HG03521 (cell line): ENCODE measurements at regions not wholly inside any gene's neighbourhood (a gene's known extent, or its start where the extent isn't known, plus 50 kb on each side); places are given as distances from the start of the nearest gene placed in this dataset.

Experiments used
- ATAC-seq: cut with Tn5 transposase; IDR thresholded peaks from one replicate; pipeline ENCODE4 v1.9.1; 2021; ENCODE audit warnings: mild to moderate bottlenecking, moderate library complexity; ENCODE audit not compliant: unreplicated experiment

DNA sequence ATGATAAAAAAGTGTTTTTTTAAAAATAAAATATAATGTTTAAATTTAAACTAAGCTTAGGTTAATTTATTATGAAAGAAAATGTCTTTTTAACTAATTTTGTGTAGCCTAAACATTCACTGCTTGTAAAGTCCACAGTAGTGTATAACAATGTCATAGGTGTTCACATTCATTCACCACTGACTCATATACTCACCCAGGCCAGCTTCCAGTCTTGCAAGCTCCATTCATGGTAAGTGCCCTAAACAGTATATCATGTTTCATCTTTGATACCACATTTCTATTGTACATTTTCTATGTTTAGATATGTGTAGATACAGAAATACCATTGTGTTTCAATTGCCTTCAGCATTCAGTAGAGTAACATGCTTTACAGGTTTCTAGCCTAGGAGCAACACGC is 530.3 kb downstream of the EPHA5 start:
- no peak for ATAC-seq

DNA sequence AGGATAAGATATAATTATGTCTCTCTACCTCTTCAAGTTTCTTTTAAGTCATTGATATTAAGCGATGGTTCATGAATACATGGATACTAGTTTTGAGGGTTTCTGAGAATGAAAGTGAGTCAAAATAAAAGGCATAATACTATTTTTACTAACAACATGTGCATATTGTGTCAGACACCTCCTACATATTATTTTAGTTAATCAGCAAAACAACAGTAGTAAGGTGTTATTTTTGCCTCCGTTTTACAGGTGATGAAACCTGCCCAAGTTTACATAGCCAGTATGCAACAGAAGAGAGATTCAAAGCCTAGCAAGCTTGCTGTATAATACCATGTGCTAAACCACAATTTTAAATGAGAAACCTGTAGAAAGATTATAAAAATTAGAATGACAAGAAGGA is 544.1 kb downstream of the EPHA5 start:
- ATAC-seq: no peak

DNA sequence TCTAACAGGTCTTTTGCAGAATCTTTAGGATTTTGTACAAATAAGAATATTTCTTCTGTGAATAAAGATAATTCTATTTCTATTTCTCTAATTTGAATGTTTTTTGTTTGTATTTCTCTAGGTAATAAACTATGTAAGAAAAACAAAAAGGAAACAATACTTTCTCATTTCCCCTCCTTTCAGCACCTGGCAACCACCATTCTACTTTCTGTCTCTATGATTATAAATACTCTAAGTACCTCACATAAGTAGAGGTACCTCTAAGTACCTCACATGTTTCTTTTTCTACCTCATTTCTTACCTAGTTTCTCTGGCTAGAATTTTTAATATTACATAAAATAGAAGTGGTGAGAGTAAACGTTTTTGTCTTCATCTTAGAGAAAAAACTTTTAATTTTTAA is 550.0 kb downstream of the EPHA5 start:
- ATAC-seq: no peak

DNA sequence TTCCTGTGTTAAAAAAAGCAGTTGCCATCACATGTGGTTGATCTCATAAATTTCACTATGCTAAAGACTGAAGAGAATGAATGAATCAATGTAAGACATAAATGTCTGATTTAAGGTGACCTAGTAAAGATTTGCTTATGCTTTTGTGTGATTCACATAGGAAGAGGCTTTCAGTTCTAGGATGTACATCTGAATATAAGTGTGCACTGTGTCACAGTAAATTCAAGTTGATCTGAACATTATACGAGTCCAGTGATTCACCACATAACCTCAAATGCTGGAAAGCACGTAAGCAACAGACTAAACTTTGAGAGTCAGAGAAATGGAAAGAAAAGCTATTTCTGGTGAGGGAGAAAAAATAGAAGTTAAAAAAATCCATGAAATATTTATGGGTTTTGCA is 567.9 kb downstream of the EPHA5 start:
- ATAC-seq: no peak

DNA sequence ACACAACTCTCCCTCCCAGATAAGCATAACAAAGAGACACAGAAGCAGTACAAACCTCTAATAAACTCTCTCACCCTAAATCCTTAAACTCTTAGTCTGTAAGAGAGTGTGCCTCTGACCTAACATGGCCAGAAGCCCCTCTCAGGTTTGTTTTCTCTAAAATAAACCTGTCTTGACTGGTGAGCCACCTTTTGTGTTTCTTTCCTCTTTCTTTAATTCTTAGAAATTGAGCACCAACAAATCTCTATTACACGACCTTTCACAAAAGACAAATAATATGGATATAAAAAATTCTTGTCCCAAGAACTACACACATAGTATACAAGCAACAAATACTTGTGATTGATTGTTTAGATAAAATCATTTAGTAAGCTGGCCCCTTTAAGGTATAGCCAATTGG is 573.7 kb downstream of the EPHA5 start:
- no peak for ATAC-seq

DNA sequence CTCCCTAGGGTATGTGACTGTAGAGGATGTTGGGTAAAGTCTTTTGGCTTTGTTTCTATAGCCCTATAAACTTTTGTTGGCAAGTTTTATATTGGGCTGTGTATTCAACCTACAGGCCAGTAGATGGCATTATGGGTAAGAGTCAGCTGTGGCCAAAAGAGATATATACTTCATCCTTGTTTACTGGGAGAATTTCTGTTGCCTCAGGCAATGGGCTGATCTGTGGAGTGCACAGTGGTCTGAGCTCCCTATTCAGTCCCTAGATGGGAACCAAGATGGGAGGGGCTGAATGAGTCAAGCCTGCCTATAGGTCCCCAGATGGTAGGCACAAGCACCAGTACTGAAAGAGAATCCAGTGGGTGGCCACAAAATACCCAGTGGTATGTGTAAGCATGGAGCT is 580.6 kb downstream of the EPHA5 start:
- ATAC-seq: no peak

DNA sequence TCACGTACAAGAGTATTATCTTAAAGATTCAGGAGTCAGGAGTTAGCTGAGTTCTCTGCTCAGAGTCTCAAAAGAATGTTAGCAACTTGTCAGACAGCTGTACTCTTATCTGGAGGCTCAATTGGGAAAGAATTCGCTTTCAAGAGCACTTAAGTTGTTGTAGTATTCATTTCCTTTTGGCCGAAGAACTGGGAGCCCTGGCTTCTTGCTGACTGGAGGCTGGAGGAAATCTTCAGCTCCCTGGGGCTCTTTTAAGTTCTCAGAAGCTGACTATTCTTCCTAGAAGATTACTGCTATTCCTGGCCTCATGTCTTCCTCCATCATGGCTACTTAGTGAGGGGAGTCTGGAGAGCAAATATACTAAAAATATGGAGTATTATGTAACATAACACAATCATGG is 587.2 kb downstream of the EPHA5 start:
- ATAC-seq: no peak

DNA sequence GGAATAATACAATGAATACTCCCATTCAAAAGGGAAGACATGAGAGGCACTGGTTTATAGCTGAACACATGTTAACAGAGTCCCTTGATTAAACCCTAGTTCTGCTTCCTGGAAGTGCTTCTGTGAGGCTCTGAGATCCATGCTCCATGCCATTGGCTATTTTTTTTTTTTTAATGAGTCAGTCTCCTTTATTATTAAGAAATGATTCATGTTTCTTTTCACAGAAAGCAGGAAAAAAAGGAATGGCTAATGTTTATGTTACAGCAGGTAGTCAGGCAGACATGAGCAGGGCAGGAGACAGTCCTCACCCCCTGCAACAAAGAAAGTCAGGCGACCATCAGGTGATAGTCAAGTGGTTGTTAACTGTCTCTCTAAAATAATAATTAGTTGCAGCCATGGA is 598.7 kb downstream of the EPHA5 start:
- ATAC-seq: no peak

DNA sequence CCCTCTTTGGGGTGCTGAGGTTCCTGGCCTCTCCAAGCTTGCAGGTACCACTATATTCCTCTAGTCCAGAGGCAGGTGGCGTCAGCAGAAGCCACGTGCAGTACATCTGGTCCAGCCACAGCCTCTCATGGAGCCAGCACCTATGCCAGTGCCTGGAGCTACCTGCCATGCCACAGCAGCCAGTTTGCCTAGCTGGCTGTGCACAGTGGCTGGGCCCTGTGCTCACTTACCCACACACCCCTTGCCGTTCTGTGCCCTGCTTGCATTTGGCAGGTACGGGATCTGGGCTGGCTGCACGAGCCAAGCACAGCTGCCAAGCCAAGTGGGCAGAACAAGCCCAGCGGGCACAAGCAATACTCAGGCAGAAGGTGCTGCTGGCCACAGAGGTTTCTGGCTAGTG is 601.1 kb downstream of the EPHA5 start:
- ATAC-seq: no peak

DNA sequence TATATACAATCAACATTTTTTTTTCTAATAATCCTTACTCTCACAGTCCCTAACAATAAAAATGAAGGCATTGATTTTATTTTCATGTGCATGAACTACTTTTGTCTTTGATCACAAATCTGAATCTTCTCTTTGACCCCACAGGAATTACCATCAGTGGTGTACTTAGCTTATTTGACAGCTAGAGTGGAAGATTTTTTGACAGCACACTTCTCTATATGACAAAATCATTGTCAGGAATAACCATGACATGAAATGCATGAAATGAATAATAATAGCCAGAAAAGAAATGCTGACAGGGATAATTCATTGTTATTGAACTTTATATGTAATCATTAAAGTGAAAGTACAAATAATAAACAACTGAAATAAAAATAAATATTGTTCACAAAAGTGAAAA is 604.2 kb downstream of the EPHA5 start:
- no peak for ATAC-seq

DNA sequence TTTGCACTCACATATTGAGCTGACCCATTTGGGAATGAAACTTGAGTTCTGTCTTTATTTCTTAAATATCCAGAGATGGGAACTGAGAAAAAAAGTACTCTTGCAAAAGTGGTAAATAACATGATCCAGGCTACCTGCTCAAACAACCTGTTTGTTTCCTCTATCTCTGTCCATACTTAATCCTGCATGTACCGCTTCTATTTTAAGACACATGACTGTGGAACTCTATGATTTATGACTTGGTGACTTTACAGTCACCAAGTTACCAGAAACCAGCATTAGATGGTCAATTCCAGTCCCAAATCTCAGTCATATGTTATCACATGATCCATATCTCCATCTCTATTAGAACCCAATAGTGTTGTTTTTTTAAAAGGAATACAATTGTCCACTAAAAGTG is 606.7 kb downstream of the EPHA5 start:
- ATAC-seq: no peak

DNA sequence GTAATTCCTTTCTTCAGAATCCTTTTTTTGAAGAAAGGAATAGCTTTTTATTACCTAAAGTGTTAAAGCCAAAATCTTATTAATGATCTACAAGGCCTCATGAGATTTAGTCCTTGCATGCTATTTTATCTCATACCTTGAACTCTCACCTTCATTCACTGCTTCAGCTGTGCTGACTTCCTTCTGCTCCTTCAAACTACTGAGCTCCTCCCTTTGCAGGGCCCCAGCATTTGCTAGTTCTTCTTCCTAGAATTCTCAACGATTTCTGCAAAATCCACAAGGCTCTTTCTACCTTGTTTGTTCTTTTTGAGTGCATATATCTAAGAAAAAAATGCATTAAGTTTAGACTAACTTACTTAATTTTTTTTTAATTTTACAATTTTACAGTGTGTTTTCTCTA is 619.5 kb downstream of the EPHA5 start:
- no peak for ATAC-seq

DNA sequence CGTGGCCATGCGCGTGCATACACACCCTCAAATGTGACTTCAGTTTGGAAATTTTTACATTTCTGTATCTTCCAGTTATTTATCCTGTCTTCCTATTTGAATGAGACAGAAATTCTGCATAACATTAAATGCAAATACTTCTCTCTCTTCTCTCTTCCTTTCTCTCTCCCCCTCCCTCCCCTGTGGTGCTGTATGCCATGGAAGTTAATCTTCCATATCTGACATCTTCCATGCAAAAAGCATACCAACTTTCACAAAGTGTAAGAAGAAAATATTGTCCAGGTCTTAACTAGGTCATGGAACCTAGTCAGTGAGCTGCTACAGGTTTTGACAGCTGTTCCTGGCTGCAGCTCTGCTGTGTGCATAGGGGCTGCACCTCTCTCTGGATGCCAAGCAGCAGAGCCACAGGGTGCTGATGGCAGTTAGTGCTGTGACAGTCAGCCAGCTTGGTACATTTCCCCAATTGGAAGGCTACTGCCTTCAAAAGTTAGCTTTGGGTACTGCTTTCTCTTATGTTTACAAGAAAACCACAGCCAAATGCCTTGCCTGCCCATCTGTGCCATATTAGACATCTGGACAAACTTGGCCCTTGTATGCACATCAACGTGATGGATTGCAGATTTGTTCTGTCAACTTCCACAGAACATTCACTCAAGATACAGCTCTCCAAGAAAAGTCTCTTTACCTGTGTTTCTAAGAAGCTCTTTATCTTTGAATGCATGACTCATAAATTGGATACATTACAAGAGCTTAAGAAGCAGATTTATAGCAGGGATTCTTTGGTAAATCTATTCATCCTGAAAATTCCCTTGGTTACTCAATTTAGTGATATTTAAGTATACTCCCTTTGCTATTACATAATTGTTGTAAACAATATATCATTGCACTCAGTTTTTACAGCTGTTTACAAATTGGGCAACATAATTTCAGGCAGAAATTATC is 623.8 kb downstream of the EPHA5 start:
- no peak for ATAC-seq

DNA sequence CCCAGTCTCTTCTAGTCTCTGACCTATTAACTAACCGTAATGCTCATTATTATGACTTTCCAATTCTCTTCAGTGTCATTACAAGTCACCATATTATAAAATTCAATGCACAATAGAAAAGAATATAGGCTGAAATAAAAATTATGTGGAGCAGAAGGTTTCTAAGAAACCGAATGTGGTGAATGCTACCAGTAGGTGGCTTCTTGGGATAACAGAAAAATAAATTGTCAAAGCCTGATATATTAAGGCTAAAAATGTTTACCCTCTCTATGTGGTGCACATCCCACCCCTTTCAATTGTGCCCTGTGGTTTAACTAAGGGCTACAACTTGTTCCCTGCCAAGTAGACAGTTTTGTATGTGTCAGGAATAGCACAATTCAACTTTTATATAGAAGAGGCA is 624.6 kb upstream of the TECRL start:
- ATAC-seq: no peak

DNA sequence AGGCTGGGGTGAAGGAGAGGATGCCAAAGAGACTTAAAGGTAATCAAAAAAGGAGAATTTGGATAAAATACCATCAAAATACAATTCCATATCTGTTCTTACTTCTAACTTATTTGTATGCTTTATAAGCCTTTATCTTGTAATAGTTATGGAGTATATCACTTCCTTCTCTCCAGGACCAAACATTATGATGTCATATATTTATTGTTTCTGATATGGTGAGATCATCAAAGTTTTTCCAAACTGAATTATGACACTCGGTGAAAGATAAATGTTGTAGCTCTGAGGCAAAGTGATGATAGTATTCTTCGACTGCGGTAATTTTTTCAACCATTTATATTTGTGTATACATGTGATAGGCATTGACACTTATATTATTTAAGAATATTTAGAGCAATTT is 619.3 kb upstream of the TECRL start:
- no peak for ATAC-seq

DNA sequence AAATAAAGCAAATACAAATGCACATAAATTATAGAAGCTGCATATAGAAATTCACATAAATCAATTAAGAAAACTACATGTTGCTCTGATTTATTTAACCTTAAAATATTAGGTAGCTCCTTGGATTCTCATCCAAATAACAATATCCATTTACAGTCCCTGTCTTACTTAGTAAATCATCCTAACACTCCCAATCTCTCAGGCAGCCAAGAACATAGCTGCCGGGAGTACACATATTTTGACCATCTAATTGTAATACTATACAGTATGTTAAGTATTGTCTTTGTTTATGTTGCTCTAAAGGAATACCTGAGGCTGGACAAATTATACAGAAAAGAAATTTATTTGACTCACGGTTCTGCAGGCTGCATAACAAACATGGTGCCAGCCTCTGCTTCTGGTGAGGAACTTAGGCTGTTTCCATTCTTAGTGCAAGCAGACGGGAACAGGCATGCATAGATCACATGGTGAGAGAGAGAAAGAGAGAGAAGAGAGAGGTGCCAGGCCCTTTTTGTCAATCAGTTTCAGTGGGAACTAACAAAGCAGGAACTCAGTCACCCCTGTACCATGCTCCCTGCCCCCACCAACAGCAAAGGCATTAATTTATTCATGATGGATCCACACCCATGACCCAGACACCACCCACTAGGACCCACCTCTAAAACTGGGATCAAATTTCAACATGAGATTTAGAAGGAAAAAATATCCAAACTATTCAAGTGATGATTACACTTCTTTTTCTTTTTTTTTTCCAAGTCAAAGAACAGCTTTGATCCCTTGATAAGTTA is 614.8 kb upstream of the TECRL start:
- no peak for ATAC-seq

DNA sequence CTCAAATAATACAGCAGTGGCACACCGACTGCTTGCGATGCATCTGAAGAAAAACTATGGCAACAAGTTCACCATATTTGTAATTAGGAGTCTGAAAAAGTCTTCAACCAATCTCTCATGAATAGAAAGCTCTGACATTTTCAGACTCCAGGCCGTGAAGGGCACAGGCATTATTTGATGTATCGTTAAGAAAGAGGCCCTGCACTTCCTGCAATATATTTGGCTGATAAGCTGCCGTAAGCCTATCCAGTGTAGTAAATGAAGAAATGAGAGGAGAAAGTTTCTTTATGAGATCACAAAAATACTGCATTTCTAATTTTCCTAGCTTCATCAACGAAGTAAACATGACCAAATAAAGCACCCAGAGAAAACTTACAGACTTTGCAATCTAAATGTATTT is 613.8 kb upstream of the TECRL start:
- ATAC-seq: no peak

DNA sequence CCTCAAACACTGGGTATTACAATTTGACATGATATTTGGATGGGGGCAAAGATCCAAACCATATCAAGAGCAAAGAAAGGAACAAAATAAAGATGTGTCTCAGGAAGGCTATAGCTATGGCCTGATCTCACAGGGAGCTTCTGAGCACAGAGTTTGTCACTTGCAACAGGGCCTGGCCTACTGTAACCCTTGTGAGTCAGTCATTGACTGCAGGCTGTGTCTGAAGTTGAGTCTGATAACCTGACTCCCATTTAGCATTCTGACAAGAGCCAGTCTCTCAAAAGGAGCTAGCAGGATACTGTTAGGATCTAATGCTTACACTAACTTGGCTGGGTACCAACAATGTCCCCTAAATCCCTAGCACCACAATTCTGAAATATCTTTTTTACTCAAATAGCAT is 612.5 kb upstream of the TECRL start:
- no peak for ATAC-seq

DNA sequence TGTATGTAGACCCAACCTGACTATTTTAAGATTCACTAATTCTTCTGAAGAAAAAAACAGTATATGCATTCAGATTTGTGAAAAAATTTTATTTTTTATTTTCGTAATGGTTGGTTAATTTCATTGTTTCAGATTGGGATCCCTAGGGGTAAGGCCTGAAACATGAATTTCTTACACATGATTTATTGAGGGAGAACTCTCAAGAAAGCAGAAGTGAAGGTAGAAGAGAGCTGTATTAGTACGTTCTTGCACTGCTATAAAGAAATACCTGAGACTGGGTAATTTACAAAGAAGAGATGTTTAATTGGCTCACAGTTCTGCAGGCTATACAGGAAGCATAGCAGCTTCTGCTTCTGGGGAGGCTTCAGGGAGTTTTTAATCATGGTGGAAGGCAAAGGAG is 611.9 kb upstream of the TECRL start:
- no peak for ATAC-seq

DNA sequence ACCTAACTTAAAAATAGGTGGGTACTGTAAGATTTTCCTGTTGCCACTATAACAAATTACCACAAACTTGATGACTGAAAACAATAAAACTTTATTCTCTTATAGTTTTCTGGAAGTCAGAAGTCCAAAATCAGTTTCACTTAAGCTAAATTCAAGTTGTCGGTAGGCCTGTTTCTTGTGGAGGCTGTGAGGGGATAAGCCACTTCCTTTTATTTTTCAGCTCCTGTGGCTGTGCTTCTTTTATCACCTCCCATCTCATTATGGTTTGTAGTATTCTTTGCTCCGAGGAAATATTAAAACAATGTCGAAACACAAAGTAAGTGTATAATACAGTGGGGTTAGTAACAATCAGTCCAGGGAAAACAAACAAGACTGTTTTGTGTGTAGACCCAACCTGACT is 610.5 kb upstream of the TECRL start:
- no peak for ATAC-seq

DNA sequence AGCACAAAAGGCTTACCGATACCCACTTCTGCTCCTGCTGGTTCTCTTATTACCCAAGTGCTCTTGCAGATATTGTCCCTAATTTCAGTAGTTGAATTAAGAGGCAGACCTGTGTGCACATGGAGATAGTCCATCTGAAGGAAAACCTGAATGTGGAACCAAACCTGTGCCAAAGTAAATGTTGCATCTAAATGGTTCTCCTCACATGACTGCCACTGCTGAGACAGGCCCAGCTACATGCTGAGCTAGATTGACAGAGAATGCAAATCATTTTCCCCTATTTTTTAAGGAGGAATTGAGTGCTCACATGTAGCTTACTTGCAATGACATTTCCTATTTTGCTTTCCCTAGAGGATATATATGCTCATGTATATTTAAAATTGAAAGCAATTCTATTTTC is 609.1 kb upstream of the TECRL start:
- ATAC-seq: no peak

DNA sequence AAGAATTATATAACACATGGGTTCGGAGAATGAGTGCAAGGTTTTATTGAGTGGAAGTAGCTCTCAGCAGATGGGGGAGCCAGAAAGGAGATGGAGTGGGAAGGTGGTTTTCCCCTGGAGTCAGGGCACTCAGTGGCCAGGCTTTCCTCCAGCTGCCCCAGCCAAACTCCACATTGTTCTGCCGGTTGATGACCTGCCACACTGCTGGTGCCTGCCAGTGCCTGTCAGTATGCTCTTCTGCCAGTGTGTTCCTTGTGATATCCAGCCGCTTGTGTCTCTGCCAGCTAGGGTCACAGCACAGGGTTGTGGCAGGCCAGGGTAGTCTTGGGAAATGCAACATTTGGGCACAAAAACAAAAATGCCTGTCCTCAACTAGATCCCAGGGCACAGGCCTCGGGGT is 604.8 kb upstream of the TECRL start:
- no peak for ATAC-seq
